HG02981 (cell line): ENCODE measurements at regions not wholly inside any gene's neighbourhood (a gene's known extent, or its start where the extent isn't known, plus 50 kb on each side); places are given as distances from the start of the nearest gene placed in this dataset.
A peak's percentile ranks its signal among the peaks of the same experiment; 100 is the strongest.
"Not testable (repeated sequence)": the region's sequence is repeated elsewhere in the genome, so short reads cannot be mapped to it uniquely, and the experiment has no call there.

Experiments
- ATAC-seq: cut with Tn5 transposase; IDR thresholded peaks from one replicate; pipeline ENCODE4 v1.9.1; 2021; ENCODE audit warnings: mild to moderate bottlenecking, moderate library complexity; ENCODE audit not compliant: unreplicated experiment

- ATAC-seq, result no peak
Measured at GRCh38 chr1:209132736-209133467, 450.6 kb upstream of the CAMK1G start.

- ATAC-seq, result no peak
Measured at GRCh38 chr1:209134001-209134400, 449.5 kb upstream of the CAMK1G start.

GRCh38 chr1:209143916-209144315 lies 439.6 kb upstream of the CAMK1G start:
- no peak for ATAC-seq

GRCh38 chr1:209150114-209150513 lies 433.4 kb upstream of the CAMK1G start:
- ATAC-seq, result no peak

GRCh38 chr1:209153411-209153810 lies 430.1 kb upstream of the CAMK1G start:
- no peak for ATAC-seq

- no peak for ATAC-seq
Measured at GRCh38 chr1:209154912-209155311, 428.6 kb upstream of the CAMK1G start.

- no peak for ATAC-seq
Measured at GRCh38 chr1:209155546-209155945, 428.0 kb upstream of the CAMK1G start.

GRCh38 chr1:209156991-209157390 lies 426.5 kb upstream of the CAMK1G start:
- no peak for ATAC-seq

- ATAC-seq, result no peak
Measured at GRCh38 chr1:209157546-209158249, 425.8 kb upstream of the CAMK1G start.

GRCh38 chr1:209158851-209159250 lies 424.7 kb upstream of the CAMK1G start:
- ATAC-seq, result no peak

GRCh38 chr1:209160230-209160629 lies 423.3 kb upstream of the CAMK1G start:
- ATAC-seq, result no peak

GRCh38 chr1:209162651-209163050 lies 420.9 kb upstream of the CAMK1G start:
- ATAC-seq, result no peak

- ATAC-seq, result no peak
Measured at GRCh38 chr1:209168204-209168603, 415.3 kb upstream of the CAMK1G start.

GRCh38 chr1:209171151-209171550 lies 412.4 kb upstream of the CAMK1G start:
- no peak for ATAC-seq

- no peak for ATAC-seq
Measured at GRCh38 chr1:209172286-209172685, 411.2 kb upstream of the CAMK1G start.

GRCh38 chr1:209172792-209173542 lies 410.5 kb upstream of the CAMK1G start:
- ATAC-seq, result not testable (repeated sequence)

- ATAC-seq, result not testable (repeated sequence)
Measured at GRCh38 chr1:209173796-209174195, 409.7 kb upstream of the CAMK1G start.

- ATAC-seq, result no peak
Measured at GRCh38 chr1:209176866-209177430, 406.6 kb upstream of the CAMK1G start.

GRCh38 chr1:209183195-209183594 lies 400.3 kb upstream of the CAMK1G start:
- ATAC-seq, result no peak

- no peak for ATAC-seq
Measured at GRCh38 chr1:209187589-209187988, 395.9 kb upstream of the CAMK1G start.

GRCh38 chr1:209190591-209191261 lies 392.8 kb upstream of the CAMK1G start:
- peak; percentile 96 for ATAC-seq
